DMS 273 (cell line): ENCODE measurements at regions not wholly inside any gene's neighbourhood (a gene's known extent, or its start where the extent isn't known, plus 50 kb on each side); places are given as distances from the start of the nearest gene placed in this dataset.
"Not testable (repeated sequence)": the region's sequence is repeated elsewhere in the genome, so short reads cannot be mapped to it uniquely, and the experiment has no call there.

Source experiments
- DNase-seq: peaks from one replicate; lab custom pipeline; 2025; ENCODE audit not compliant: unreplicated experiment; lab: John Stamatoyannopoulos, UW

DNA sequence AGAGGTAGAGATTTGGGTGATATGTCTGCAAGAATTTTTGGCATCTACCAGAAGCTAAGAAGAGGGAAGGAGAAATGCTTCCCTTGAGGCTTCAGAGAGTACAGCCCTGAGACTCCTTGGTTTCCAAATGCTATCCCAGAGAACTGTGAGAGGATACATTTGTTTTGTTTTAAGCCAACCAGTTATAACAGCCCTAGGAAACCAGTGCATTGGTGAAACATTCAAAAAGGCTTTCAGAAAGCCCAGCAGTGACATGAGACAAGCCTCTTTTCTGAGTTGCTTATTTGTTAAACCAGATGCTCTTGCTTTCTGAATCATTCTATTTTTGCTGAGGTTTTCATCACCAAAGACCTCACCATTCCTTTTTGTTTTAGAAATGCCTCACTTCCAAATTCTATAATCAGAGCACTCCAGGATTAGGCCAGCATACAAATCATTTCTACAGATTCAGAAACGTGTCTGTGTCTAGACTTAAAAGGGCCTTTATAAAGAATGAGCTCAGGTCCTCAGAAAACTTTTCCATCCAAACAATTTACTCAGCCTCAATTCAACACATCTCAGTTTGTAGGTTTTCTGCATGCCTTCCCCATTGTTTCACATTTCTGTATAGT is 1617.8 kb upstream of the FLRT2 start:
- DNase-seq: no peak

DNA sequence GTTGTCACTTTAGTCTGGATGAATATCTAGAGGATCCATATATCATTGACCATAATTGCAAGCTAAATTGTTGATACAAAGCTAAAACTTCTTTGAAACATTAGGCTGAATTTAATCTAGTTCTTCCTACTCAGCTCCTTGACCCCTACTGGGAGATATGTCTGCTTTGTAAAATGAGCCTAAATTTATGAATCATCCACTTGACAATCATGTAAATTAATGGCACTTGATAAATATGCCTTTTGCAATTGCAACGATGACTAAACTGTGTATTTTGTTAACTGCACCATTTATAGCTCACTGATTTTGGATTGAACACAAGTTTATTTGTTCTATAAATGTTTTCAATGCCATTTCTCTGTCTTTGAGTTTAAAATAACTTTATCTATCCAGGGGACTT is 1616.5 kb upstream of the FLRT2 start:
- DNase-seq: no peak

DNA sequence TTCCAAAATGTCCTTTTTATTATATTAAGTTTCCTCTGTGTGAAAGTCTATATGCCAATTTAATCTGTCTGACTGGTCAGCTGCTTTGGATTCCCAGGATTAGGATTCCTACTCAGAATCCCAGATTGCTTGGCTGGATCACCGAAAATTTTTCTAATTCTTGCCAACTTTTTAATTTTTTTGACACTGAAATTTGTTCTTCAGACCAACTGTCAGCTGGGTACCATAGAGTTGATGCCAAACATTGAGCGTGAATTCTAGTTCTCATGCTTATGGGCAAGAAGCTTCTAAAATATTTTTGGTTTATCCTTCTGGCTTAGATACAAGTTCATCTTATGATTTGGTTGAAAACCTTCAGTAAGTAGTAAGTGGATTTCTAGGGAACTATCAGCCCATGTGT is 1611.4 kb upstream of the FLRT2 start:
- no peak for DNase-seq

DNA sequence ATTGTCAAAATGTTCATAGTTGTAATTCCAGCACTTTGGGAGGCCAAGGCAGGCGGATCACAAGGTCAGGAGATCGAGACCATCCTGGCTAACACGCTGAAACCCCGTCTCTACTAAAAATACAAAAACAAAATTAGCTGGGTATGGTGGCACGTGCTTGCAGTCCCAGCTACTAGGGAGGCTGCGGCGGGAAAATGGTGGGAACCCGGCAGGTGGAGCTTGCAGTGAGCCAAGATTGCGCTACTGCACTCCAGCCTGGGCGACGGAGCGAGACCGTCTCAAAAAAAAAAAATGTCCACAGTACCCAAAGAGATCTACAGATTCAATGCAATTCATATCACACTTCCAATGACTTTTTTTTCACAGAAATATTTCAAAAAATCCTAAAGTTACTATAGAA is 1610.3 kb upstream of the FLRT2 start:
- DNase-seq: not testable (repeated sequence)

DNA sequence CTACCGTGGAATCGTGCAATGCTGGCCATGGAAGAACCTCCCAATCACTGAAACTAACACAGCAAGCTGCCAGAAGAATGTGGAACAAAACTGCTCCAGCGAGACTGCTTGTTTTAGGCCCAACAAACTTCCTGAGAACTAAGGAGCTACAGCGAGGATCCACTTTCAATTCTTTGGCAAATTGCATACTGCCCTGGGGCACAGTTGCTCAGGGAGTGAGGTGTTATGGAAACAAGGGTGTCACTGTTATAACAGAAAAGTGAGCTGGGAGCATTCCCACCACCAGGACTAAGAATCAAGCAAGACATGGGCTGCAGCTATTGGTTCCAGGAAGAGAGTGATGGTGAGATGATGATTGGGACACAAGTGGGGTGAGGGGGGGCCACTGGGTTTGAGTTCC is 1606.1 kb upstream of the FLRT2 start:
- no peak for DNase-seq

DNA sequence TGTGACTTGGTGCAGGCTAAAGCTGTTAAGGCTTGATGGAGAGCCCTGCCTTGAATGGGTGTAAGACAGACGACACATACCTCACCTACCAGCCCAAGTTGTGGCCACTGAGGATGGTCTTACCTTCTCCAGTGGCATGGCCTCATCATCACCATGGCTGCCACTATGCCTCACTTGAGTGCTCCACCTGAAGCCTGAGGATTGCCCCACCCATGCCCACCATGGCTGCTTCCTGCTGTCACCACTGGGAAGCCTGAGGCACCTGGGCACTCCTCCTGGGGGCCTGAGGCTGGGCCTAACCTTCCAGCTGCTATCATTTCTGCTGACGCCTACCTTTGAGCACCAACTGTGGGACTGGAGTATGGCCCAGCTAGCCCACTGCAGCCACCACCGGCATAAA is 1605.7 kb upstream of the FLRT2 start:
- no peak for DNase-seq

DNA sequence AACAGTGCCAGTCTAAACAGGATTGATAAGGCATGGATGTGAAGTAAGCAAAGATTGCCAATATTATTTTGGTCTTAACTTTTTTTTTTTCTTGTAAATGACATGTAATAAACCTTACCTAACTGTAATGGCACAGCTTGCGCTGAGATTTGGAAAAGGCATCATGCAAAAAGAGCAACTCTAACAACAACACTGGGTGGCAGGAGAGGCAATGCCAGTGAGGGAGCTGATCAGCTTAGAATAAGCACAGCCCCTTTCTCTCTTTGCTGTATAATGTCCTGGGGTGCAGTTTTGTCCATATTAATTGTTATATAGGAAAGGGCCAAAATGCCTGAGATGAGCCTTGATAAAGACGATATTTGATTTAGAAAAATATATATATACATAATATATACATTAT is 1589.7 kb upstream of the FLRT2 start:
- DNase-seq: no peak

DNA sequence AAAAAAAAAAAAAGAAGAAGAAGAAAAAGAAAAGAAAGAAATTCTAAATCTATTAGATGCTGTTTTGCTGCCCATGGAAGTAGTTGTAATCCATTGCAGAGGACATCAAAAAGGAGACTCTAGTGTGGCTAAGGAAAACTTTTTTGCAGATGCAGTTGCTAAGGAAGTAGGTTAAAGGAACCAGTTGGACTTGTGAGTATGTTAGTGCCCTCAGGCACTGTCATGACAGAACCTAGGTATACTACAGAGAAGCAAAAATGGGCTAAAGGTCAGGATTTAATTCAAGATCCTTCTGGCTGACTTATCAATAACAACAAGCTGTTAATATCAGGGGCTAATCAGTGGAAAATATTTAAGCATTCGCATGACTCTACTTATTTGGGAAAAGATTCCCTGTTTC is 1571.6 kb upstream of the FLRT2 start:
- no peak for DNase-seq

DNA sequence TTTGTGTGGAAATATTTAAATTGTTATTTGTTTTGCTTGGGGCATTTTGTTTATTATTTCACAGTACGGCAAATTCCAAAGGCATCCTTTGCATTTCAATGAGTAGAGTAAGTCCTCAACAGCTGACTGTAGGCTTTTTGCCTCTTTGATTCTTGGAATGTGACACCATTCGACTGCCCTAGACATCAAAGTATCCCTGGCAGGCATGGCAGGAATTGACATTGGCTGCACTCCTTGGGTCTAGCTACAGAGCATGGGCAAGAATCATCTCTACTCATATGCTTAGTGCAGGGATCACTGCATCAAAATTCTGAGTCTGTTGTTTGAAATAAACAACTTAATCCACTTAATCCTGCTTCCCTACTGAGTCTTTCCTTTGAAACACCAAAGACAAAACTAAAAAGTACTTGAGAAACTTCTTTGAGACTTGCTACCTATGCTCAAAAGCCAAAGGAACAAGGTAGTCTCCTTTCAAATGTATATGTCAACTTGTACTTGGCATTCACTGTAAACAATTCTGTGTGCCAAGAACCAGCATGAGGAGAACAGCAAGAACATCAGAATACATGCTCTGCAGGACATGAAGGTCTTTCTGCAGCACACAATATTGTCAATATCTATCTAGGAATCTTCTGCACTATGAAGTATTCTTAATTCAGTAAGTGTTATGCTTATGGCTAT is 1569.0 kb upstream of the FLRT2 start:
- DNase-seq: no peak

DNA sequence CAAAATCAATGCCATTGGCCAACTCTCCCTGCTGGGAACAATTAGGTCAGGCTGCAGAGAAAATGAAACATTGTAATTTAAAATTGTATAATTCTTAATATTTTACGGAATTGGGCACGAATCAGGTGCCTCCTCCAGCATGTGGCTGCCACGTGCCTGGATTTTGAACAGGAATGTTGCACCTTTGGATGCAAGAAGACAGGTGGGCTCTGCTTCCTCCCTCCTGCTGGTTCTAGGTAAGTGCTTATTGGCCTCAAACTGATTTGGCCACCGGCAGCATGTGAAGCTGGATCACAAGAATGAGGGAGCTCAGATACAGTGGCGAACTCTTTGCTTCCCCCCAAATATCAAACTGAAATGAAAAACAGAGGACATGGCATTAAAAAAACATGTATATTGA is 1559.9 kb upstream of the FLRT2 start:
- DNase-seq: no peak

DNA sequence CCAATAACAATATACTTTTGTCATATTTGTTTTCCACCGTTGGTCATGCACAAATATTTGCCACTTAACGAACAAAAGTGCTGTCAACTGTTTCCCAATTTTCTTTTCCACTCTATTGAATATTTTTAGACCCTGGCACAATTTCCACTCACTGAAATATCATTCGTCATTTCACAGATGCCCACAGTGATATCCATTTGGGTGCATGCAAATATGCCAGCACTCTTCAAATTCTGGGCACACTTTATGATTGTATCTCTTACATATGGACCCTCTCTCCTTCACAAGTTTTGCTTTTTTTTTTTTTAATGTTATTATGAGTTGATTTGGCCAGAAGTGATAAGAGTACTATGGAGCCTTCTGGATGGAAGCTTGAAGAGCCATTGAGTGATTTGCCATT is 1557.3 kb upstream of the FLRT2 start:
- no peak for DNase-seq

DNA sequence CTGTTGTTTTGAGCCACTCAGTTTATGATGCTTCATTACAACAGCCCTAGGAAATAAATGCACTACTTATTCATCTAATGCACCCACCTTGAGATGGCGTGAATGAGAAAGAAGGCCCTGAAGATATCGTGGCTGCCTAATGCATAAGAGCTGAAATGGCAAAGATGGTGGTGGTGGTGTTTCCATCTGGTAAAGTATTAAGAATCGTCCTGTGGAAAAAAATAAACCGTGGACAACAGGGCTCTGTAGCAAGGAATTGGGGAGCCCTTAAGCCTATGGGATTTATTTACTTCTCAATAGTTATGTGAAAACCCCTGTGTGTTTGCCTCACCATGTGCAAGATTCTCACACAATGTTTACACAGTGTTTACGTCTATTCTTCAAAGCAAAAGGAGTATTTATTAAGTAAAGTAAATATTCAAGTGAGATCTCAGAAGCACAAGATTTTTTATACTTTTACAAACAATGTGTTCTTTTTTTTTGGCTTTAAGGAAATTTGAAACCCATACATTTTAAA is 1555.2 kb upstream of the FLRT2 start:
- no peak for DNase-seq

DNA sequence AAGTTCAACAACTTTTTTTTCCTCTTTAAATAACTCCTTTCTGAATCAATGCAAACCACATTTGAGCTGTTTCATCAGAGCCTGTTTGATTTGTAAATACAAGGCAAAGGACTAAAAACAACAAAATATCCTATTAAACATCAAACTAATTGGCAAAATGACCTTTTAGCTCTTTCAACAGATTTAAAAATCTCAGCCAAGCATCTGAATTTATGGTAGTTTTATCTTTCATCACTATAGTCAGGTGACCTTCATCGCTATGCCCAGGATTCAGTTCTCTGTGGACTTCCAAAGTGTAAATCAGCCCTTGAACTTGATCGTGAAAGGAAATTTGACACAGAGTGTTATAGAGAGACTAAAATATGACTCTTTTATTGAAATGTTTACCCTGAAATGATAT is 1554.5 kb upstream of the FLRT2 start:
- no peak for DNase-seq

DNA sequence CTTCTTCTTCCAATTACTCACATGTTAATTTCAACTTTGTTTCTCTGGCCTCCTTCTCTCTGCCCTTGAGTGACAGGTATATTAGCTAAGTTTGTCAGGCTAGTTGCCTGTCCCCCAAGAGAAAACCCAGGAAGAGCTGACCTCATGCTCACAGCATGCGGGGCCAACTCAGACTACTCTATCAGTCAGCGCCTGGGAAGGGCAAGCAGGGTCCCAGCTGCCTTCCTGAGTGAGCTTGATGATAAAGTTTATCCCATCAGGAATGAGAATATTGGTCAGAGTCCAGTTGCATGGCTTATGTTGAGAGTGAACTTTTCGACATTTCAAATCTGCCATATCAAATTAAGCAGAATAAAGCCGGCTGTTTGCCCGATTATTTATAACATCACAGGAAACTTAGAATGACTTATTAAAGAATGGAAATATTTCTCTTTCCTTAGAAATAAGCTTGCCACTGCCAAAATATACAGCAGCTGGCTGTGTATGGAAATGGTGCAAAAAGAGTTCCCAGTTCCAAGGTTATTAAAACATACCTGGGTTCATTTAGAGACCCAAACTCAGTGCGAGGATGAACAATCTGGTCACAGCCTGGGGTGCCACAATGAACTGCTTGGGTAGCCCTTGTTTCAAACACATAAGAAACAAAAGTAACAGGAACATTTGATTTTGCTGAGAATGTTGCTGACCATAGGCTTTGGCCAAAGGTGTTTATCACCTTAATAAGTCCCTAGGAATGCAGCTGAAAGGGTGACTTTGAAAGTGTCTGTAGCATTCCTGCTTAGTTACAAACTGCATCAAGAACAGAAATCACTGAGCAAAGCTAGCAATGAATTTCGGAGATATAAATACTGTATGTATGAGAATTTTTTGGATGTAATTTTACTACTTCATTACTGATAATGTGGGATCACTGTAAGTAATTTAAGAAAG is 1553.8 kb upstream of the FLRT2 start:
- DNase-seq: no peak

DNA sequence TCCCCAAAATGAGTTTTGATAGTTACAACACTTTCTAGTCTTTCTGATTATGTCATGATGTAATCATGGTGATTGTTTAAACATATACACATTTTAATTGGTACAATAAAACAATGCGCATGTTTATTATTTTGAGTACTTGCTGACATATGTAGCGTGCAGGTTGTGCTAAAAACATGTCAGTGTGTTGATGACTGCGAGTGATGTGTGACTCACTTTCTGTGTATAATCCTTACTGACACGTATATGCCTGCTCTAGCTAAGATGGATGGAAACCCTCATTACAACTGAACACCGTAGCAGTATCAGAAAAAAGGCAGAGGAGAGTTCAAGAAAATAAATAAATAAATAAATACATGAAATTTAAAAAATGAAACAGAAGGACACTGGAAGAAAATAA is 1552.4 kb upstream of the FLRT2 start:
- DNase-seq: no peak

DNA sequence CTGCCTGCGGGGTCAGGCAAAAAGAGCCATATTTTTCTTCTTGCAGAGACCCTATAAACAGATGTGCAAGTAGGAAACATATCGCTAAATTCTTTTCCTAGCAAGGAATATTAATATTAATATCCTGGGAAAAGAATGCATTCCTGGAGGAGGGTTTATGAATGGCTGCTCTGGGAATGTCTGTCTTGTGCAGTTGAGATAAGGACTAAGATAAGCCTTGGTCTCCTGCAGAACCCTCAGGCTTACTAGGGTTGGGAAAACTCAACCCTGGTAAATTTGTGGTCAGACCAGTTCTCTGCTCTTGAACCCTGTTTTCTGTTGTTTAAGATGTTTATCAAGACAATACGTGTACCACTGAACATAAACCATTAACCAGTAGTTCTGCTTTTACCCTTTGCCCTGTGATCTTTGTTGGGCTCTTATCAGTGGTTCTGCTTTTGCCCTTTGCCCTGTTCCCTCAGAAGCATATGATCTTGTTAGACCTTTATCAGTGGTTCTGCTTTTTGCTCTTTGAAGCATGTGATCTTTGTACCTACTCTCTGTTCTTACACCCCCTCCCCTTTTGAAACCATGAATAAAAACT is 1548.2 kb upstream of the FLRT2 start:
- not testable (repeated sequence) for DNase-seq

DNA sequence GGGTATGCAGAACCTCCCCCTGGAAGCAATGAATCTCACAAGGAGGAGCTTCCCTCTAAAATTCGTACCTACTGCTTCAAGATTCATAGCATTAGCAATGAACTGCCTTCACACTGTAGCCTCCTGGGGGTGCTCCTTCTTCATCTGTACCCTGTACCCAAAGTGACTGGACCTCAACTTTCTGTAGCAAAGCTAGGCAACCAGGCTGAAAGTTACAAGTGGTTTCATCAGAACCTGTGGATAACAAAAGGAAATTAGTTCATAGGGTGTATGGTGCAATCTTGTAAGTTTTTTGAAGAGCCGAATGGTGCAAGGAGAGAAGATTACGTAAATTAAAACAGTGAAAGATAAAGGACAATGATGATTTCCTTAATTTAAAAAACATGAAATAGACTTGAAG is 1541.7 kb upstream of the FLRT2 start:
- no peak for DNase-seq

DNA sequence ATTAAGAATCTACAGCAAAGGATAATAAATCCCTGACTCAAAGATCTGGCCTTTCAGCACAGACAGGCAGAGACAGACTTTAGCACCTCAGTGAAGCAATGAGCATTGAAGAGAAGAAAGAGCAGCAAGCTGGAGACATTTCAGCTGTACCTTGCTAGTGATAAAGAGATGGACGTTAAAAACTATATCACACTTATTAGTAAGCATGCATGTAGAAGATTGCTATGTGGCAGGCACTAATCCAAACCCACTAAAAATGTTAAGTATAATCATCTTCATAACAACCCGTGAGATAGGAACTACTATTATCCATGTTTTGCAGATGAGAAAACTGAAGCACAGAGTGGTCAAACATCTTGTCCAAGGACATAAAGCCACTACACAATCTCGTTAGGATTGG is 1538.3 kb upstream of the FLRT2 start:
- no peak for DNase-seq

DNA sequence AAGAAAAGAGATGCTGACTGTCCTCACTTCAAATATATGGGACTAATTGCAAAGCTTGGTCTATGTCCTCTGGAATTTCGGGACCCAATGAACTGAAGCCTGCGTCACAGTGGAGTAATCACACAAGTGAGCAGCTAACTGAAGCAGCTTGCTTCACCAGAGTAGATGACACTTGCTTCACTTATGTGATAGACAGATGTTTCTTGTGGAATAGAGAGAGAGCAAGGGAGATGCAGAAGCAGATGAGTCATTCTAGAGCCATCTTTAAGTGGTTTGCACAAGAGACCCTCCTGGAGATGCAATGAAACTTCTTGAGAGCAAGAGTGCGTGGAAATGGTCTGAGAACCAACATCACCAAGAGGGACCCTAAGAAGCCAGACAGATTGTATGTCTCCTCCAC is 1537.1 kb upstream of the FLRT2 start:
- DNase-seq: no peak

DNA sequence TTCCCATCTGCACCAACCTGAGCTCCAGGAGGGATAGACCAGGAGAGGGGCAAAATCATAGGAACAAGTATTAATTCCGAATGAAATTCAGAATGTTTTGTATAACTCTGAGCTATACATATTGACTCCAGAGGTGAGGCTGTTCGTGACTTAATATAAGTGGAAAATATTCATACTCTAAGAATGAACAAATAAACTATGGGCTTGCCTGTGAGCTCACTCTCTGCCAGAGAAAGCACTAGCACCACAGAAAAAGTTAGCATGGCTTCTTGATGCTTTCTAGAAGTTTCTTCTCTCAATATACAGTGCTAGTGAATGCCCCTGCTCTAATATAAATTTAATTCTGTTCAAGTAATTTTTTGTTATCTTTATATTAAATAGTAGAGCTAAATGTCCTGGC is 1536.4 kb upstream of the FLRT2 start:
- no peak for DNase-seq

DNA sequence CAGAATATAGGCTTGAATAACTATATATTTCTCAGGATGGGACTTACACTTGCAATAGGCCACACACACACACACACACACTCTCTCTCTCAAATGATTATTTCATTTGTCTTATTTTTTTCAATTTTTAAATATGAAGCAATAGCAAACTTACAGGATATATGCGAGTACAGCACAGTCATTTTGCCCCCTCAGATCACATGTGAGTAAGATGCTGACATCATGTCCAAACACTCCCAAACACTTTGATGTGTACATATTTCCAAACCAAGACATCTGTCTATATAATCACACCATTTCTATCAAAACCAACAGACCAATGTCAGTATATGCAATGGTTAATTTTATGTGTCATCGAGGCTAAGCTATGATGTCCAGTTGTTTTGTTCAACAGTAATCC is 1535.9 kb upstream of the FLRT2 start:
- no peak for DNase-seq

DNA sequence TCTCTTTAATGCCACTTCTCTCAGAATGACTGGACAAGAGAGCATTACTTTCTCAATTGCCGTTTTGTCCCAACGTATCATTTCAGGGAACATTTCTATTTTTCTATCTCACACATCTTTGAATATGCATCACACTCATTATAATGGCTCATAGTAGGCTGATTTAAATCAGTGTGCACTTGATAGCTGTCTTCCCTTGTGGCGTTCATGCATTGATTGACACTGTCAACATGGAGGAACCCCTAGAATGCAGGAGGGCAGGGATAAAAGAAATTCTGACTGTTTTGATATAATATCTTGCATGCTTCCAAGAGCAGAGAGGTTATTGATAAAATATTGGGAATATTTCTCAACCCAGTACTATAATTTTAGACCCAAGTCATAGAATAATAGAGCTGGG is 1528.9 kb upstream of the FLRT2 start:
- DNase-seq: no peak
